K562 (cell line): ENCODE measurements at regions not wholly inside any gene's neighbourhood (a gene's known extent, or its start where the extent isn't known, plus 50 kb on each side); places are given as distances from the start of the nearest gene placed in this dataset.
"Not testable (repeated sequence)": the region's sequence is repeated elsewhere in the genome, so short reads cannot be mapped to it uniquely, and the experiment has no call there.

Experiments
- ATAC-seq: fragments of 200-7000 bp; cut with Tn5 transposase; 3 replicates; pipeline ENCODE4 v1.9.1; 2020; ENCODE audit warnings: moderate library complexity
- BruUV-seq: library from RNA; stranded (reverse); fragments of 400-500 nt; replicated peaks from 2 replicates; lab custom pipeline; 2021; lab: Mats Ljungman, UMichigan
- CTCF ChIA-PET: fragments of 300-600 bp; formaldehyde crosslinking; extraction: SDS; loops from one replicate; lab custom pipeline; 2021; ENCODE audit warnings: low intra/inter-chr PET ratio; lab: Yijun Ruan, JAX
- POLR2A ChIA-PET: fragments of 300-600, 350-650 bp; sonication (Branson Sonifier 250); formaldehyde crosslinking; extraction: SDS; loops from one replicate; lab custom pipeline; 2021; ENCODE audit warnings: antibody characterized with exemption, inconsistent platforms; lab: Yijun Ruan, JAX
- DNase-seq, 4 experiments: peaks; one replicate each; pipeline versions ENCODE4 v3.0.0 to v3.0.0-alpha.2; 2011 to 2018; ENCODE audit warnings: low spot score in 3 of 4, mixed read lengths in 3 of 4; ENCODE audit errors: extremely low read depth in 1 of 4
- FAIRE-seq: peaks from 2 replicates; lab custom pipeline; 2011; peaks lifted over from hg19 to GRCh38; lab: Jason Lieb, UNC
- H2AFZ ChIP-seq: 2 replicates; pipeline ENCODE4 v1.6.0; 2011; ENCODE audit warnings: low read depth, low read length, control low read depth, inconsistent platforms
- H3K27ac ChIP-seq: fragments of 200-600 bp; 3 replicates; pipeline ENCODE4 v1.8.0; 2011; ENCODE audit warnings: low read depth, mild to moderate bottlenecking, control low read depth, inconsistent platforms, low read length, moderate library complexity, mixed read lengths; ENCODE audit errors: extremely low read depth
- H3K27me3 ChIP-seq, 2 experiments: fragments of 300-600 bp in 1 of 2; 2 replicates in 1 of 2; 3 replicates in 1 of 2; pipeline versions ENCODE4 v1.6.0 to v1.8.0; 2011; ENCODE audit warnings: inconsistent platforms in 2 of 2, low read length in 2 of 2, mild to moderate bottlenecking in 1 of 2, mixed read lengths in 1 of 2, moderate library complexity in 1 of 2; ENCODE audit not compliant: control insufficient read depth in 2 of 2, insufficient read depth in 2 of 2
- H3K36me3 ChIP-seq: fragments of 300-600 bp; 3 replicates; pipeline ENCODE4 v1.8.0; 2011; ENCODE audit warnings: mild to moderate bottlenecking, low read length, inconsistent platforms; ENCODE audit not compliant: control insufficient read depth, insufficient read depth
- H3K4me1 ChIP-seq, 2 experiments: fragments of 200-600 bp in 1 of 2; replicated peaks in 1 of 2; 2 replicates in 1 of 2; 3 replicates in 1 of 2; pipeline versions ENCODE4 v1.5.1 to v1.8.0; 2011; ENCODE audit warnings: inconsistent platforms in 2 of 2, low read length in 2 of 2, mild to moderate bottlenecking in 1 of 2, mixed read lengths in 1 of 2, moderate library complexity in 1 of 2; ENCODE audit not compliant: control insufficient read depth in 2 of 2, insufficient read depth in 2 of 2
- H3K4me2 ChIP-seq: 2 replicates; pipeline ENCODE4 v1.6.1; 2011; ENCODE audit warnings: low read length, control low read depth, inconsistent platforms, mixed read lengths; ENCODE audit not compliant: insufficient read depth
- H3K4me3 ChIP-seq: fragments of 200-600 bp; sonication (generic), shearing (Covaris generic); 2 replicates; pipeline ENCODE4 v1.5.1; 2016; ENCODE audit warnings: control low read depth, inconsistent platforms
- H3K79me2 ChIP-seq: fragments of 200-600 bp; 3 replicates; pipeline ENCODE4 v1.8.0; 2011; ENCODE audit warnings: low read length, inconsistent platforms; ENCODE audit not compliant: control insufficient read depth, insufficient read depth
- H3K9ac ChIP-seq, 2 experiments: 2 replicates each; pipeline versions ENCODE4 v1.6.0 to v1.6.1; 2011; ENCODE audit warnings: low read depth in 2 of 2, low read length in 2 of 2, control low read depth in 1 of 2, inconsistent platforms in 1 of 2, mild to moderate bottlenecking in 1 of 2, mixed read lengths in 1 of 2; ENCODE audit not compliant: insufficient read depth in 1 of 2
- H3K9me1 ChIP-seq: one replicate; pipeline ENCODE4 v1.6.0; 2011; ENCODE audit warnings: inconsistent platforms, mild to moderate bottlenecking, low read length, moderate library complexity; ENCODE audit not compliant: control insufficient read depth, insufficient read depth
- H3K9me3 ChIP-seq: replicated peaks from 2 replicates; pipeline ENCODE4 v1.5.1; 2011; ENCODE audit warnings: low read depth, low read length, inconsistent platforms; ENCODE audit not compliant: control insufficient read depth, insufficient read depth
- H4K20me1 ChIP-seq: replicated peaks from 2 replicates; pipeline ENCODE4 v1.6.1; 2011; ENCODE audit warnings: low read length, inconsistent platforms, mixed read lengths; ENCODE audit not compliant: control insufficient read depth, insufficient read depth
- JUN ChIP-seq, 2 experiments: sonication (generic) in 1 of 2; formaldehyde crosslinking in 1 of 2; IDR thresholded peaks; 2 replicates each; pipeline versions ENCODE4 v1.6.1 to v1.8.0; 2012 to 2022; ENCODE audit warnings: borderline replicate concordance in 2 of 2, mild to moderate bottlenecking in 2 of 2, improper control_type of control experiment in 1 of 2, low read depth in 1 of 2, low read length in 1 of 2, missing genetic modification reagents in 1 of 2
- KDM1A ChIP-seq, 2 experiments: fragments of 450-650 bp; IDR thresholded peaks; 2 replicates each; pipeline ENCODE4 v1.6.1; 2016; ENCODE audit warnings: mild to moderate bottlenecking in 2 of 2
- KLF6 ChIP-seq: fragments of 250-450 bp; sonication (Bioruptor Pico); IDR thresholded peaks from 2 replicates; pipeline ENCODE4 v1.4.0; 2020; ENCODE audit warnings: mild to moderate bottlenecking, moderate library complexity, borderline replicate concordance
- OTX1 ChIP-seq: fragments of 450-650 bp; formaldehyde crosslinking; IDR thresholded peaks from 2 replicates; pipeline ENCODE4 v1.4.0; 2022; ENCODE audit warnings: mild to moderate bottlenecking
- TEAD4 ChIP-seq, 2 experiments: sonication (generic) in 1 of 2; formaldehyde crosslinking in 1 of 2; IDR thresholded peaks; 2 replicates each; pipeline versions ENCODE4 v1.6.1 to v1.8.0; 2012 to 2022; ENCODE audit warnings: borderline replicate concordance in 1 of 2, inconsistent platforms in 1 of 2, low read length in 1 of 2, mild to moderate bottlenecking in 1 of 2, missing genetic modification reagents in 1 of 2
- ZBTB8A ChIP-seq: fragments of 450-650 bp; IDR thresholded peaks from 2 replicates; pipeline ENCODE4 v1.6.1; 2018; ENCODE audit warnings: mild to moderate bottlenecking, moderate library complexity; ENCODE audit not compliant: partially characterized antibody
- ZKSCAN3 ChIP-seq: fragments of 250-450 bp; sonication (Bioruptor Pico); IDR thresholded peaks from 2 replicates; pipeline ENCODE4 v1.4.0; 2020
- ZNF79 ChIP-seq: fragments of 250-450 bp; sonication (Bioruptor Pico); IDR thresholded peaks from 2 replicates; pipeline ENCODE4 v1.4.0; 2020; ENCODE audit warnings: low read depth, mild to moderate bottlenecking, moderate library complexity
- WGBS: fragments of 100-300 bp; shearing (Covaris generic); methylation state at CpG from one replicate; pipeline ENCODE4 v1.1.6; 2016; ENCODE audit warnings: low coverage, mixed read lengths; ENCODE audit not compliant: insufficient coverage; ENCODE audit errors: missing lambda C conversion rate; 5-methylcytosine and 5-hydroxymethylcytosine counted together
- in situ Hi-C: fragments of 300-500 bp; cut with MboI; formaldehyde crosslinking; loops from 4 replicates; pipeline ENCODE4 v1.15.0; 2018; ENCODE audit warnings: inconsistent platforms, mixed read lengths
- intact Hi-C: fragments of 100-400 bp; cut with micrococcal nuclease; formaldehyde crosslinking; loops from 2 replicates; pipeline ENCODE4 v1.14.2; 2022

DNA sequence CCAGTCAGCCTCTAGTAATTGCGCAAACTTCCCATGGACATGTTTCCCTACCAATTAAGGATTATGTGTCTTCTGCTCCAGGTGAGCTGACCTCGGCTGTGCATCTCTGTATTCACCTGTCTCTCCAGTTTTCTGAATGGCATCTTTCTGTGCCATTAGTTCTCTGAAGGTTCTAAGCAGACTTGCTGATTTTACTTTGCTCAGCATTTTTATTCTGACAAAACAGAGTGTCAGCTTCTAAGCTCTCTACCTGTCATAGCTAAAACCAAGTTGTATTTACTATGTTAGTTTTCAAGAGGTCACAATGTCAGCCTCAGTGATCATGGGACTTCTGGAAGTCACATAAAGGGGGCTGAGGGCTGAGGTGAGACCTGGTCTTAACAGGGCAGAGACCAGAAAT lies 116.0 kb upstream of the HSFY2 start:
- CTCF ChIA-PET: no interaction called here
- BruUV-seq: no TSS peak
- TF ChIP-seq TEAD4 (IDR thresholded peaks at IDR 0.05; ENCODE audit: low read length) (no peak), TEAD4 (CRISPR knock-in tag; IDR thresholded peaks at IDR 0.05; ENCODE audit: borderline replicate concordance) (no peak), KLF6 (CRISPR knock-in tag) (no peak), KDM1A (IDR thresholded peaks at IDR 0.05) (no peak), OTX1 (CRISPR knock-in tag) (no peak)
- TF ChIP-seq, all 486 proteins: peak for 0

GRCh38 chrY:18884748-18885147 lies 111.2 kb upstream of the HSFY2 start:
- no CpG with 5 or more reads among the region's 2 CpGs for whole genome bisulfite sequencing
- Histone ChIP-seq H3K9ac (no peak overlapping the region), H3K9me1 (no peaks in the 10 kb centered on the region), H3K9me3 (no peaks in the 10 kb centered on the region), H3K4me2 (no peak overlapping the region), H2AFZ (no peak overlapping the region), H3K36me3 (no peaks in the 10 kb centered on the region), H4K20me1 (no peaks in the 10 kb centered on the region), H3K4me1 (no peaks in the 10 kb centered on the region), H3K27me3 (no peaks in the 10 kb centered on the region), H3K27ac (no peak overlapping the region), H3K79me2 (no peaks in the 10 kb centered on the region), H3K4me3 (no peak overlapping the region)
- BruUV-seq: no TSS peak
- DNase-seq (no peak), FAIRE-seq (no peak), ATAC-seq (no peak)
- no peak for TF ChIP-seq ZNF79 (CRISPR knock-in tag)
- no peak for TF ChIP-seq ZBTB8A
- no peak for TF ChIP-seq JUN (IDR thresholded peaks at IDR 0.05; ENCODE audit: borderline replicate concordance, low read depth, low read length)
- TF ChIP-seq JUN (CRISPR knock-in tag; IDR thresholded peaks at IDR 0.05; ENCODE audit: borderline replicate concordance): no peak
- no peak for TF ChIP-seq ZKSCAN3
- ChIA-PET POLR2A (no interaction called here), CTCF (no interaction called here)
- intact Hi-C loops: no loop called here
- in situ Hi-C loops: no loop called here

More for the DNA sequence above, 116.0 kb upstream of the HSFY2 start:
- WGBS: no CpG with 5 or more reads among the region's 2 CpGs
- DNase-seq (no peak), ATAC-seq (no peak), FAIRE-seq (no peak)
- Histone ChIP-seq H3K79me2 (no peaks in the 10 kb centered on the region), H3K4me1 (no peaks in the 10 kb centered on the region), H4K20me1 (no peaks in the 10 kb centered on the region), H3K27me3 (no peaks in the 10 kb centered on the region), H3K4me3 (no peak overlapping the region), H3K27ac (no peak overlapping the region), H3K9me3 (no peaks in the 10 kb centered on the region), H3K4me2 (no peak overlapping the region), H3K36me3 (no peaks in the 10 kb centered on the region), H3K9ac (no peak overlapping the region), H3K9me1 (no peaks in the 10 kb centered on the region), H2AFZ (no peak overlapping the region)
- in situ Hi-C loops: no loop called here
- POLR2A ChIA-PET: no interaction called here
- intact Hi-C loops: no loop called here

- H3K27ac ChIP-seq, H3K4me1 ChIP-seq, H3K9ac ChIP-seq, BruUV-seq, H3K4me3 ChIP-seq, H3K36me3 ChIP-seq, FAIRE-seq, in situ Hi-C loops, intact Hi-C loops, CTCF ChIA-PET, H3K4me2 ChIP-seq, DNase-seq, H3K9me1 ChIP-seq, H3K9me3 ChIP-seq, H3K79me2 ChIP-seq, H4K20me1 ChIP-seq, H3K27me3 ChIP-seq, H2AFZ ChIP-seq, ATAC-seq, POLR2A ChIA-PET: not testable (repeated sequence)
- no CpG with 5 or more reads among the region's 6 CpGs for WGBS
Measured at GRCh38 chrY:18869145-18869544, 95.6 kb upstream of the HSFY2 start.
